ENCODE measurements at regions not wholly inside any gene's neighbourhood (a gene's known extent, or its start where the extent isn't known, plus 50 kb on each side); places are given as distances from the start of the nearest gene placed in this dataset.

DNA sequence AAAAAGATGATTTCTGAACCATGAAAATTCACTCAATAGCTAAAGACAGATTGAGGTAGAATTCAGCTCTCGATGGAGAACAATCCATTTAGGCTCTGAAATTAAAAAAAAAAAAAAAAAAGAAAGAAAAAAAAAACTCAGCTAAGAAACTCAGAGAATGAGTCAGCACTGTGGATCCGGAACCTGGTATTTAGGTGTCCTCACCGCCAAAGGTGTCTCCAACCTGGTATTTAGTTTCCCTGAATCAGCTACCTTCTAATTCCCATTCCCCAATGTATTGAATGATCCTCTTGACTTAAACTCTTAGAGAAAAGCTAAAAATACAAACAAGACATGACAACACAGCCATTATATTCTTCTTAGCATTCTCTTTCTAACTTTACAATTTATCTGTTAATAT lies 150.3 kb upstream of the RASGEF1B start:
- no peak overlapping the region for H3K27ac ChIP-seq
- H3K36me3 ChIP-seq = no peaks in the 10 kb centered on the region
- no peaks in the 10 kb centered on the region for H3K27me3 ChIP-seq
- no peak for TF ChIP-seq POLR2AphosphoS5 (IDR thresholded peaks at IDR 0.05)
- TF ChIP-seq, protein P1, sequence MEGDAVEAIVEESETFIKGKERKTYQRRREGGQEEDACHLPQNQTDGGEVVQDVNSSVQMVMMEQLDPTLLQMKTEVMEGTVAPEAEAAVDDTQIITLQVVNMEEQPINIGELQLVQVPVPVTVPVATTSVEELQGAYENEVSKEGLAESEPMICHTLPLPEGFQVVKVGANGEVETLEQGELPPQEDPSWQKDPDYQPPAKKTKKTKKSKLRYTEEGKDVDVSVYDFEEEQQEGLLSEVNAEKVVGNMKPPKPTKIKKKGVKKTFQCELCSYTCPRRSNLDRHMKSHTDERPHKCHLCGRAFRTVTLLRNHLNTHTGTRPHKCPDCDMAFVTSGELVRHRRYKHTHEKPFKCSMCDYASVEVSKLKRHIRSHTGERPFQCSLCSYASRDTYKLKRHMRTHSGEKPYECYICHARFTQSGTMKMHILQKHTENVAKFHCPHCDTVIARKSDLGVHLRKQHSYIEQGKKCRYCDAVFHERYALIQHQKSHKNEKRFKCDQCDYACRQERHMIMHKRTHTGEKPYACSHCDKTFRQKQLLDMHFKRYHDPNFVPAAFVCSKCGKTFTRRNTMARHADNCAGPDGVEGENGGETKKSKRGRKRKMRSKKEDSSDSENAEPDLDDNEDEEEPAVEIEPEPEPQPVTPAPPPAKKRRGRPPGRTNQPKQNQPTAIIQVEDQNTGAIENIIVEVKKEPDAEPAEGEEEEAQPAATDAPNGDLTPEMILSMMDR (IDR thresholded peaks at IDR 0.05) = no peak
- no peak for TF ChIP-seq POLR2A (IDR thresholded peaks at IDR 0.05)
- no peak for TF ChIP-seq EP300 (IDR thresholded peaks at IDR 0.05)
- WGBS, 5 donors = 58 to 67% (median 65%) methylated on average over 3 of the region's 3 CpGs
- H3K4me3 ChIP-seq = no peak overlapping the region
- DNase-seq = no peak
- no peaks in the 10 kb centered on the region for H3K4me1 ChIP-seq
- H3K9me3 ChIP-seq = no peaks in the 10 kb centered on the region
- intact Hi-C loops (cut with DNase I; ENCODE audit: low total_unique reads) = no loop called here

DNA sequence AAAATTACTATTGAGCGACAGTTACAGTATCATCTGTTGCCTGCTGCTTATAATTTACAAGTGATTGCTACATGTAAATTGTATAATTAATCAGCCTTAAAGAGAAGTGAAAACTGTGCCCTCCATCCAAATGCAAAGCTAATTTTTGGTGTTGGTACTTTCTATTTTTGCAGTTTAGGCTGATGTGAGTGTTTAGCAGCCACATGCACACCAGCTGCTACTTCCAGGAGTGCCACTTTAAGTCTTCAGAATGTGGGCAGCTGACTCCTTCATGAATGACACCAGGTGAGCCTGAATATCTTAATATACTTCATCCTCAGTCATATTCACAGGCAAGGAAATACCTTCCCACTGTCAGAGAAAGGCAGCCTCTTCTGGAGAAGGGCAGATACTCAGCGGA lies 149.8 kb upstream of the RASGEF1B start:
- TF ChIP-seq POLR2AphosphoS5 (IDR thresholded peaks at IDR 0.05) (no peak), POLR2A (IDR thresholded peaks at IDR 0.05) (no peak), EP300 (IDR thresholded peaks at IDR 0.05) (no peak)
- TF ChIP-seq, protein P1 (IDR thresholded peaks at IDR 0.05) = no peak
- Histone ChIP-seq H3K9me3 (no peaks in the 10 kb centered on the region), H3K36me3 (no peaks in the 10 kb centered on the region), H3K4me3 (no peak overlapping the region), H3K27ac (no peak overlapping the region), H3K27me3 (no peaks in the 10 kb centered on the region), H3K4me1 (no peaks in the 10 kb centered on the region)
- DNase-seq = no peak
- WGBS, 5 donors = 45 to 50% (median 48%) methylated on average over 2 of the region's 2 CpGs
- intact Hi-C loops (cut with DNase I; ENCODE audit: low total_unique reads) = no loop called here

DNA sequence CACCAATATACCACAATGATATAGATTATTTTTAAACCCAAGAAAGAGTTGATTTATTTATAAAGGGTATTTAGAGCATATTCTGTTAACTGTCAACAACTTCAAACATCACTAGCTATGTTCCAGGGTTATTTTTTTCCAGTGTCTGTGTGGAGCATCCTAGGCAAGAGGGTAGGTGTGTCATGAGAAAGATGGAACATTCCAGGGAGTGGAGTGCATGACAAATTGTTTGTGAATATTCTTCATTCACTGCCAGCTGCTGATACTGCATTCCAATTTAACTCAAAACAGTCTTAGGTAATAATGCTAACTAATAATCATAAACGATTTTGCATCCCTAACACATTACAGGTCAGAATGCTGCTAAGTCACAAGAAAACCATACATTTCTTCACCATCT lies 148.7 kb upstream of the RASGEF1B start:
- H3K27ac ChIP-seq = no peak overlapping the region
- DNase-seq = no peak
- intact Hi-C loops (cut with DNase I; ENCODE audit: low total_unique reads) = no loop called here
- H3K27me3 ChIP-seq = no peaks in the 10 kb centered on the region
- no peaks in the 10 kb centered on the region for H3K4me1 ChIP-seq
- H3K36me3 ChIP-seq = no peaks in the 10 kb centered on the region
- no peak overlapping the region for H3K4me3 ChIP-seq
- no peak for TF ChIP-seq POLR2A (IDR thresholded peaks at IDR 0.05)
- no peaks in the 10 kb centered on the region for H3K9me3 ChIP-seq
- 78 to 93% (median 90%) methylated on average over 1 of the region's 1 CpG for WGBS, 5 donors

DNA sequence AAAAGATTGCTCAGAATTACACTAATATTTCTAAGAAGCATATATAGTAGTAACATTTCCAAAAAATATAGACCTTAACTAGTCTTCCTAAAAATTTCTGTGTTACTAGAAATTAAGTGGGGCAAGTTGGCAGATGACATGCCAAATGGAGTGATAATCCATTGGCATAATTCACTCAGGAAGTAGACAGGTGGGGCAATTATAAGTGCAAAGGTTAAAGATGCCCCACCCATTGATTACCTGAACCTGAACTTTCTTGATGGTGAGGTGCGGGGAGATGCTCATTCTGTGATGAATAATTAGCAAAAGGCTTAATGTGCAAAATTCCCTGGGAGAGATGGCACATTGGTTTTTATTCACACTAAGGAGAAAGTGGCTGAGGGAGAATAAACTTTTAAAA lies 145.8 kb upstream of the RASGEF1B start:
- H3K4me1 ChIP-seq = no peaks in the 10 kb centered on the region
- TF ChIP-seq, protein P1 (IDR thresholded peaks at IDR 0.05) = no peak
- TF ChIP-seq POLR2AphosphoS5 (IDR thresholded peaks at IDR 0.05) = no peak
- no peak for TF ChIP-seq EP300 (IDR thresholded peaks at IDR 0.05)
- no peak for TF ChIP-seq POLR2A (IDR thresholded peaks at IDR 0.05)
- H3K4me3 ChIP-seq = no peak overlapping the region
- H3K27me3 ChIP-seq = no peaks in the 10 kb centered on the region
- no peak for DNase-seq
- no peaks in the 10 kb centered on the region for H3K9me3 ChIP-seq
- H3K36me3 ChIP-seq = no peaks in the 10 kb centered on the region
- intact Hi-C loops (cut with DNase I; ENCODE audit: low total_unique reads) = no loop called here
- H3K27ac ChIP-seq = no peak overlapping the region
- WGBS, 5 donors = 57 to 87% (median 75%) methylated on average over 1 of the region's 1 CpG

DNA sequence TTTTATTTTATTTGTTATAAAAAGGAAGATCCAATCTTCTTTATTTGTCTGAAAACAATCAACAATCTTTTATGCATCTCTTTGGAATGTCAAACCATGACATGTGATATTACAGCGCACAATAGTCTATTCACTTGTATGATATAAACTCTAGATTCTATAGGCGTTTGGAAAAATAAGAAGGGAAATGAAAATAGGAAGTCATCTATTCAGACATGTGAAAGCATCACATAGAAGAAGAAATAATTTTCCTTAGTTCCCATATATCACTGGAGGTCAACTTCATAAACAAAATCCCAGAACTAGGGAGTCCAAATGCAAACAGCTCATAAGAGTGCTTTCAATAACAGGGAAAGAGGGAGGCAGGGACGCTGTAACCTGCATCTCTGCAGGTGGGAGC lies 139.5 kb upstream of the RASGEF1B start:
- H3K4me3 ChIP-seq = no peak overlapping the region
- TF ChIP-seq POLR2AphosphoS5 (IDR thresholded peaks at IDR 0.05) (no peak), POLR2A (IDR thresholded peaks at IDR 0.05) (no peak), EP300 (IDR thresholded peaks at IDR 0.05) (no peak)
- TF ChIP-seq, protein P1 (IDR thresholded peaks at IDR 0.05) = no peak
- H3K36me3 ChIP-seq = no peaks in the 10 kb centered on the region
- intact Hi-C loops (cut with DNase I; ENCODE audit: low total_unique reads) = no loop called here
- 89 to 93% (median 91%) methylated on average over 3 of the region's 3 CpGs for WGBS, 5 donors
- no peak overlapping the region for H3K27ac ChIP-seq
- H3K4me1 ChIP-seq = peaks cover 0 to 5% (median 0%) of the 10 kb centered on the region in 4 donors
- no peaks in the 10 kb centered on the region for H3K27me3 ChIP-seq
- DNase-seq = no peak
- no peaks in the 10 kb centered on the region for H3K9me3 ChIP-seq
